ENCODE measurements at regions not wholly inside any gene's neighbourhood (a gene's known extent, or its start where the extent isn't known, plus 50 kb on each side); places are given as distances from the start of the nearest gene placed in this dataset.
"Not testable (repeated sequence)": the region's sequence is repeated elsewhere in the genome, so short reads cannot be mapped to it uniquely, and the experiment has no call there.

GRCh38 chr15:59830873-59831272 is 141.8 kb upstream of the BNIP2 start:
- no peak for DNase-seq (ENCODE audit: low spot score)

- DNase-seq (ENCODE audit: low spot score) = no peak
Measured at GRCh38 chr15:59830098-59830497, 141.0 kb upstream of the BNIP2 start.

GRCh38 chr15:59828861-59829260 is 139.7 kb upstream of the BNIP2 start:
- DNase-seq (ENCODE audit: low spot score) = no peak

GRCh38 chr15:59828263-59828662 is 139.1 kb upstream of the BNIP2 start:
- no peak for DNase-seq (ENCODE audit: low spot score)

GRCh38 chr15:59825901-59826300 is 136.8 kb upstream of the BNIP2 start:
- DNase-seq (ENCODE audit: low spot score) = no peak

- DNase-seq (ENCODE audit: low spot score) = no peak
Measured at GRCh38 chr15:59821286-59821685, 132.2 kb upstream of the BNIP2 start.

- DNase-seq (ENCODE audit: low spot score) = no peak
Measured at GRCh38 chr15:59819092-59819491, 130.0 kb upstream of the BNIP2 start.

- DNase-seq (ENCODE audit: low spot score) = no peak
Measured at GRCh38 chr15:59818336-59818735, 129.2 kb upstream of the BNIP2 start.

- DNase-seq (ENCODE audit: low spot score) = no peak
Measured at GRCh38 chr15:59817834-59818233, 128.7 kb upstream of the BNIP2 start.

GRCh38 chr15:59817053-59817452 is 127.9 kb upstream of the BNIP2 start:
- no peak for DNase-seq (ENCODE audit: low spot score)

GRCh38 chr15:59814409-59814808 is 125.3 kb upstream of the BNIP2 start:
- no peak for DNase-seq (ENCODE audit: low spot score)

- DNase-seq (ENCODE audit: low spot score) = no peak
Measured at GRCh38 chr15:59812889-59813288, 123.8 kb upstream of the BNIP2 start.

GRCh38 chr15:59812250-59812870 is 123.2 kb upstream of the BNIP2 start:
- DNase-seq (ENCODE audit: low spot score) = no peak

- DNase-seq (ENCODE audit: low spot score) = not testable (repeated sequence)
Measured at GRCh38 chr15:59803293-59803966, 114.3 kb upstream of the BNIP2 start.

- no peak for DNase-seq (ENCODE audit: low spot score)
Measured at GRCh38 chr15:59801649-59802048, 112.5 kb upstream of the BNIP2 start.

GRCh38 chr15:59798605-59798917 is 109.4 kb upstream of the BNIP2 start:
- no peak for DNase-seq (ENCODE audit: low spot score)

- DNase-seq (ENCODE audit: low spot score) = no peak
Measured at GRCh38 chr15:59797756-59798604, 108.9 kb upstream of the BNIP2 start.

GRCh38 chr15:59794229-59794886 is 105.2 kb upstream of the BNIP2 start:
- DNase-seq (ENCODE audit: low spot score) = no peak

GRCh38 chr15:59792359-59792758 is 103.2 kb upstream of the BNIP2 start:
- no peak for DNase-seq (ENCODE audit: low spot score)

- DNase-seq (ENCODE audit: low spot score) = no peak
Measured at GRCh38 chr15:59791755-59792154, 102.6 kb upstream of the BNIP2 start.

GRCh38 chr15:59791079-59791478 is 102.0 kb upstream of the BNIP2 start:
- no peak for DNase-seq (ENCODE audit: low spot score)

- not testable (repeated sequence) for DNase-seq (ENCODE audit: low spot score)
Measured at GRCh38 chr15:59786466-59786865, 97.3 kb upstream of the BNIP2 start.

- DNase-seq (ENCODE audit: low spot score) = not testable (repeated sequence)
Measured at GRCh38 chr15:59785981-59786380, 96.9 kb upstream of the BNIP2 start.

Measured in hepatic stellate cell (primary cell).